ENCODE measurements at regions not wholly inside any gene's neighbourhood (a gene's known extent, or its start where the extent isn't known, plus 50 kb on each side); places are given as distances from the start of the nearest gene placed in this dataset.

DNA sequence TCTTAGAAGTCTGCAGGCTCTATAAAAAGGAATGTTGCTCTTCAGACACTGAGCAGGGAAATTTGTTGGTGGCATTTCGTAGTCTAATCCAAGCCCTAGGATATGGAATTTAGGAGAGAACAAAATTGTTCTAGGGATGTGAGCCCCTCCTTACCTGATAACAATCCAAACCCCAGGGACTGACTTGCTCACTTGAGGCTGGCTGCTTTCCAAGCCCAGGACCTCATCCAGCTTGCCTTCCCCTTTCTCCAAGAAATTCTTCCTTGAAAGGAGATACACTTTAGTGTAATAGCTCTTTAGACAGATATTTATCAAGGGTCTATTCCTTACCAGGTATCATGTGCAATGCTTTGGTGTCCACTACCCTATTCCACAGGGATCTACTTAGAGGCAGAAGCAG is 279.8 kb downstream of the C1D start:
- no peaks in the 10 kb centered on the region for H3K9me3 ChIP-seq (ENCODE audit: control insufficient read depth in 2 of 2, insufficient read depth in 1 of 2, low read depth in 1 of 2, low read length in 1 of 2)
- no peak overlapping the region for H3K27ac ChIP-seq (ENCODE audit: low read depth in 1 of 3, low read length in 2 of 3)
- no peaks in the 10 kb centered on the region for H3K36me3 ChIP-seq (ENCODE audit: control insufficient read depth in 3 of 3, insufficient read depth in 2 of 3, low read depth in 1 of 3, low read length in 3 of 3)
- no peaks in the 10 kb centered on the region for H3K4me1 ChIP-seq (ENCODE audit: control insufficient read depth in 3 of 3, insufficient read depth in 2 of 3, low read depth in 1 of 3, low read length in 2 of 3)
- whole genome bisulfite sequencing, 3 donors, result 62 to 78% (median 69%) methylated on average over 1 of the region's 1 CpG
- no peaks in the 10 kb centered on the region for H3K27me3 ChIP-seq (ENCODE audit: control insufficient read depth in 3 of 3, insufficient read depth in 3 of 3, low read length in 3 of 3)
- no peak for FAIRE-seq
- DNase-seq, result no peak
- no peak overlapping the region for H3K4me3 ChIP-seq (ENCODE audit: low read depth in 1 of 3, low read length in 3 of 3)

DNA sequence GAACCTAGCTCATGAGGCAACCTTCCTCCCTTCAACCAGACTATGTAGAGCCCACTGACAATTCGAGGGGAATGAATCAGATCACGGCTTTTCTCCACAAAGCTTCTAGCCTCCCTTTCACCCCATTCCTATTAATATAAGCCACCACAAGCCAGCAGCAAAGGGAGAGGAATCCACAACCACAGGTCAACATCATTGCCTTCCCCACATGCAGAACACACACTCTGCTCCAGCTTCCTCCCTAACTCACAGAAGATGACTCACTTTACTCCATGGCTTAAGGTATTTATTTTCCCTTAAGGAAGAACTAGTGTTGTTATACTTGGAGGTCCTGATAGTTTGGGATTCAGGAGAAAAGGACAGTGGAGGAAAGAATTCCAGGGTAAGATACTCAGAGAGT is 272.2 kb downstream of the C1D start:
- Histone ChIP-seq H3K9me3 (ENCODE audit: control insufficient read depth in 2 of 2, insufficient read depth in 1 of 2, low read depth in 1 of 2, low read length in 1 of 2) (no peaks in the 10 kb centered on the region), H3K27ac (ENCODE audit: low read depth in 1 of 3, low read length in 2 of 3) (no peak overlapping the region), H3K27me3 (ENCODE audit: control insufficient read depth in 3 of 3, insufficient read depth in 3 of 3, low read length in 3 of 3) (peaks cover 0 to 2% (median 0%) of the 10 kb centered on the region in 3 donors), H3K36me3 (ENCODE audit: control insufficient read depth in 3 of 3, insufficient read depth in 2 of 3, low read depth in 1 of 3, low read length in 3 of 3) (no peaks in the 10 kb centered on the region), H3K4me3 (ENCODE audit: low read depth in 1 of 3, low read length in 3 of 3) (no peak overlapping the region), H3K4me1 (ENCODE audit: control insufficient read depth in 3 of 3, insufficient read depth in 2 of 3, low read depth in 1 of 3, low read length in 2 of 3) (no peaks in the 10 kb centered on the region)
- no peak for FAIRE-seq
- 56 to 90% (median 82%) methylated on average over 2 of the region's 2 CpGs for WGBS, 3 donors
- DNase-seq, result no peak

DNA sequence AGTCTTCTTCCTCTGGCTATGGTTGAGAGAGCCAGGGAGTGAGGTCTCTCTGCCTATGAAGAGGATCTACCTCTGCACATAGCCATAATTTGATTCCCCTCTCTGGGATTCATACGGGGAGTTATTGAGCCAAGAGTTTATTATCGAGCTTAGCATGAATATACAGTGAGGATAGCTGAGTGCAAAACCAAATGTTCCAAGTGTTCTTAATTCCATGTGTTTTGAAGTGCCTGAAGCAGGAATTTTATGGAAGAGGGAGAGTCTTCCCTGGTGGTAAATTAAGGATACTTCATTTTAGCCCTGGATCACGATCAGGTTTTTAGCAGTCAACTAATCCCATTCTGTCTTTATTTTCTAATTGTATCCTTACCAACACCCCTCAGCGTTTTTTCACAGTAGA is 270.6 kb downstream of the C1D start:
- Histone ChIP-seq H3K27me3 (ENCODE audit: control insufficient read depth in 3 of 3, insufficient read depth in 3 of 3, low read length in 3 of 3) (peaks cover 0 to 2% (median 0%) of the 10 kb centered on the region in 3 donors), H3K4me3 (ENCODE audit: low read depth in 1 of 3, low read length in 3 of 3) (no peak overlapping the region), H3K36me3 (ENCODE audit: control insufficient read depth in 3 of 3, insufficient read depth in 2 of 3, low read depth in 1 of 3, low read length in 3 of 3) (no peaks in the 10 kb centered on the region), H3K9me3 (ENCODE audit: control insufficient read depth in 2 of 2, insufficient read depth in 1 of 2, low read depth in 1 of 2, low read length in 1 of 2) (no peaks in the 10 kb centered on the region), H3K27ac (ENCODE audit: low read depth in 1 of 3, low read length in 2 of 3) (no peak overlapping the region), H3K4me1 (ENCODE audit: control insufficient read depth in 3 of 3, insufficient read depth in 2 of 3, low read depth in 1 of 3, low read length in 2 of 3) (no peaks in the 10 kb centered on the region)
- WGBS, 3 donors, result 62 to 80% (median 72%) methylated on average over 4 of the region's 4 CpGs
- DNase-seq, result no peak
- FAIRE-seq, result no peak

DNA sequence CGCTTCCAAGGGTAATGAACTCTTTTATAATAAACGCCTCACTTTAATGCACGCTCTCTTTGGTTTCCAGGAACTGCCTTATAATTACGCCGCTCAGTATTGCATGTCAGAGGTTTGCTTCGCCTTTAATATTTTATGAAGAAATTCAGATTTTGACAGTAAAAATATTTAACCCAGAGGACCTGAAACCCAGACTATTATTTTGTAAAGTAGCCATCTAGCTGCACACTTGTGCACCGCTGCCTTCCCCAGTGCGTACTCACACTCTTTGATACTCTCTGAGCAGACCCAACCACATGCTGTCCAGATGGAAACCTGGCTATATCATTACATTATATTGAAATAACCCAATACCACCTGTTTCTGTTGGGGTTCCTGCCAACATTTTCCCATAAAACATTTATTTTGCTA is 270.1 kb downstream of the C1D start:
- 85 to 91% (median 89%) methylated on average over 8 of the region's 8 CpGs for WGBS, 3 donors
- Histone ChIP-seq H3K9me3 (ENCODE audit: control insufficient read depth in 2 of 2, insufficient read depth in 1 of 2, low read depth in 1 of 2, low read length in 1 of 2) (no peaks in the 10 kb centered on the region), H3K4me3 (ENCODE audit: low read depth in 1 of 3, low read length in 3 of 3) (no peak overlapping the region), H3K27me3 (ENCODE audit: control insufficient read depth in 3 of 3, insufficient read depth in 3 of 3, low read length in 3 of 3) (peaks cover 0 to 2% (median 0%) of the 10 kb centered on the region in 3 donors), H3K27ac (ENCODE audit: low read depth in 1 of 3, low read length in 2 of 3) (no peak overlapping the region), H3K36me3 (ENCODE audit: control insufficient read depth in 3 of 3, insufficient read depth in 2 of 3, low read depth in 1 of 3, low read length in 3 of 3) (no peaks in the 10 kb centered on the region), H3K4me1 (ENCODE audit: control insufficient read depth in 3 of 3, insufficient read depth in 2 of 3, low read depth in 1 of 3, low read length in 2 of 3) (no peaks in the 10 kb centered on the region)
- DNase-seq (no peak), FAIRE-seq (no peak)

DNA sequence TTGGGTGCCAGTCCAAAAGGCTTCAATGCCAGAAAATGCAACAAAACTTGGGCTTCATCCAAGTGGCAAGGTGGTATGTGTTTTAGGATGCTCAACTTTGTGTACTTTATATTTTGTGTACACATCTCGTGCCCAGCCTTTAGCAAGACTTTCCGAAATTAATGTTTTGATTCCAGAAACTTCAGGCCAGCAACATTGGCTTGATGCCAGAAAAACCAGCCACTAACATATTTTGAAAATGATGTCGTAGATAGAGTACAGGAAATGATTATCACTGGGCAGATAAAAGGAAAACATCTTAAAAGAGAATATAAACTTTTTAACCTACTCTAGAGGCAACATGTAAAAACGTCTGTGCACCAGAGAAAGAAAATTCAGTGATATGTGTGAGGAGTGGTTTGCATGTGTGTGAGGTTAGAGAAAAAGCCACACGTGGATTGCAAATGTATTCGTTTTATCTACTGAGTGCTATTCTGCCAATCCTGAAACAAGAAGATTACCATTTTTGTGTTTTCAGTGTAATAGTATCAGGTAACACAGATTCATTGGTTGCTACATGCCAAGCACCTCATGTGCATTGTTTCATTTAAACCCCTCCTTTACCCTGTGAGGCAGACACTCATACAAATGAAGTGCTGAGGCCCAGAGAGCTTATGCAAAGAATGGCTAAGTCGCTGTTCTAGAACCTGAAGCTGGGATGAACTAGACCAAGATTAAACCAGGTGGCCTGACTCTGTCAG is 264.8 kb downstream of the C1D start:
- 46 to 47% (median 46%) methylated on average over 7 of the region's 7 CpGs for WGBS, 3 donors
- Histone ChIP-seq H3K9me3 (ENCODE audit: control insufficient read depth in 2 of 2, insufficient read depth in 1 of 2, low read depth in 1 of 2, low read length in 1 of 2) (no peaks in the 10 kb centered on the region), H3K27me3 (ENCODE audit: control insufficient read depth in 3 of 3, insufficient read depth in 3 of 3, low read length in 3 of 3) (no peaks in the 10 kb centered on the region), H3K4me3 (ENCODE audit: low read depth in 1 of 3, low read length in 3 of 3) (no peak overlapping the region), H3K36me3 (ENCODE audit: control insufficient read depth in 3 of 3, insufficient read depth in 2 of 3, low read depth in 1 of 3, low read length in 3 of 3) (no peaks in the 10 kb centered on the region), H3K27ac (ENCODE audit: low read depth in 1 of 3, low read length in 2 of 3) (no peak overlapping the region), H3K4me1 (ENCODE audit: control insufficient read depth in 3 of 3, insufficient read depth in 2 of 3, low read depth in 1 of 3, low read length in 2 of 3) (no peaks in the 10 kb centered on the region)
- FAIRE-seq (no peak), DNase-seq (peak in 1 of 2 donors; percentile 6)

DNA sequence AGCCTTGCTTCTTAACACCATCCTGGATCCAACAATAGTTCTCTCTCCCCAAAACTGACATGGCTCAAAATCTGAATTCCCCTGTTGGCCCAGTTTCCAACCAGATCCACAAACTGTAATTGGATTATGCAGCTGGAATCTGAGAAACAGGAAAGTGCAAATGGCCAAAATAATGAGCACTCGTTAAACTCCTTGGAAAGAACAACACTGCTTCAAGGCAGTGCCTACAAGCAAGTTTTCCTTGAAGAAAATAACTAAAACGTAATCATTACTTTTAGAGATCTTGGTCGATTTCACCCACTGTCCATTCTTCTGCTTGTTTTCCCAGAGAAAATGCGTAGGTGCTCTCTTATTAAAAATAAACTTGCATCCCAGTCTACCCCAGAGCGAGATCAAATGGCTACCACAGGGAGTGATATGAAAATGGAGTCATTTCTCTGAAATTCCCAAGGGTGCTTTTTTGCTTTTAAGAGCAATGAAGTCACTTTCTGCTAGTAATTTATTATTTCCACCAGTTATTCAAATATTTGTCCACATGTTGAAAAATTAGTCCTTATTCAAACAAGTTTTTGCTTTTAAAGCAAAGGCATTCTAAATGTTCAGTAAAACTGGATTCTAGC is 264.2 kb downstream of the C1D start:
- Histone ChIP-seq H3K27ac (ENCODE audit: low read depth in 1 of 3, low read length in 2 of 3) (no peak overlapping the region), H3K36me3 (ENCODE audit: control insufficient read depth in 3 of 3, insufficient read depth in 2 of 3, low read depth in 1 of 3, low read length in 3 of 3) (no peaks in the 10 kb centered on the region), H3K9me3 (ENCODE audit: control insufficient read depth in 2 of 2, insufficient read depth in 1 of 2, low read depth in 1 of 2, low read length in 1 of 2) (no peaks in the 10 kb centered on the region), H3K27me3 (ENCODE audit: control insufficient read depth in 3 of 3, insufficient read depth in 3 of 3, low read length in 3 of 3) (no peaks in the 10 kb centered on the region), H3K4me3 (ENCODE audit: low read depth in 1 of 3, low read length in 3 of 3) (no peak overlapping the region), H3K4me1 (ENCODE audit: control insufficient read depth in 3 of 3, insufficient read depth in 2 of 3, low read depth in 1 of 3, low read length in 2 of 3) (no peaks in the 10 kb centered on the region)
- DNase-seq, result no peak
- no peak for FAIRE-seq
- WGBS, 3 donors, result 65 to 73% (median 68%) methylated on average over 5 of the region's 5 CpGs

DNA sequence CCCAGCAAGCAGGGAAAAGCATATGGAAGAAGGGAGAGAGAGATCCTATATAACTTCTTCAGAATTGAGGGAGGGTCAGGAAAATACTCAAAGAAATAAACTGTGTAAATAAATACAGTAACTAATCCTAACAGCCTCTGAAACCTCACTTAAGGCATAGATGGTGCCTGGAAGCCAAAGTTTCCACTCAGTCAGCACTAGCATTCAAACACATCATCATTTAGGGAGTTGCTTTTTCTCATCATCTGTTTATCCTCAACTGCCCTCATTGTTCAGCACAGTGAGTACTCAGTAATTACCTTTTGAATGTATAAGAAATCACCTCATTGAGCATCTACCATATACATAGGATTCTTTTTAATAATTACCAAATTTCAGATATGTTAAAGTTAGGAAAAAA is 262.9 kb downstream of the C1D start:
- Histone ChIP-seq H3K4me3 (ENCODE audit: low read depth in 1 of 3, low read length in 3 of 3) (no peak overlapping the region), H3K4me1 (ENCODE audit: control insufficient read depth in 3 of 3, insufficient read depth in 2 of 3, low read depth in 1 of 3, low read length in 2 of 3) (no peaks in the 10 kb centered on the region), H3K9me3 (ENCODE audit: control insufficient read depth in 2 of 2, insufficient read depth in 1 of 2, low read depth in 1 of 2, low read length in 1 of 2) (no peaks in the 10 kb centered on the region), H3K27me3 (ENCODE audit: control insufficient read depth in 3 of 3, insufficient read depth in 3 of 3, low read length in 3 of 3) (no peaks in the 10 kb centered on the region), H3K36me3 (ENCODE audit: control insufficient read depth in 3 of 3, insufficient read depth in 2 of 3, low read depth in 1 of 3, low read length in 3 of 3) (no peaks in the 10 kb centered on the region), H3K27ac (ENCODE audit: low read depth in 1 of 3, low read length in 2 of 3) (no peak overlapping the region)
- FAIRE-seq (no peak), DNase-seq (no peak)

DNA sequence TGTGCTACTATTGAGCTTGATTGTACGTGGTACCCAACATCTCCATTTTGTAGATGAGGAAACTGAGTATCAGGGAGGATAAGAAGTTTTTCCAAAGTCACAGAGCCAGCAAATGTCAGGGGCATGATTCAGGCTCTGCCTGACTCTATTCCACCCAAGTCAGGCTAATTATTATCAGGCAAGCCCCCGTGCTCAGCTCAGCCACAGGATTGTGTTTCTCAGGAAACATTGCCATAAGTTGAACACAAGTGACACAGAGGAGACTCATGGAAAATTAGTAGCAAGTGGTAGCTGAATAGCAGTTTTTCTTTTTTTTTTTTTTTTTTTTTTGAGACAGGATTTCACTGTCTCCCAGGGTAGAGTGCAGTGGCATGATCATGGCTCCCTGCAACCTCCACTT is 260.5 kb downstream of the C1D start:
- Histone ChIP-seq H3K4me3 (ENCODE audit: low read depth in 1 of 3, low read length in 3 of 3) (no peak overlapping the region), H3K4me1 (ENCODE audit: control insufficient read depth in 3 of 3, insufficient read depth in 2 of 3, low read depth in 1 of 3, low read length in 2 of 3) (no peaks in the 10 kb centered on the region), H3K27me3 (ENCODE audit: control insufficient read depth in 3 of 3, insufficient read depth in 3 of 3, low read length in 3 of 3) (no peaks in the 10 kb centered on the region), H3K36me3 (ENCODE audit: control insufficient read depth in 3 of 3, insufficient read depth in 2 of 3, low read depth in 1 of 3, low read length in 3 of 3) (no peaks in the 10 kb centered on the region), H3K9me3 (ENCODE audit: control insufficient read depth in 2 of 2, insufficient read depth in 1 of 2, low read depth in 1 of 2, low read length in 1 of 2) (no peaks in the 10 kb centered on the region), H3K27ac (ENCODE audit: low read depth in 1 of 3, low read length in 2 of 3) (no peak overlapping the region)
- DNase-seq (no peak), FAIRE-seq (no peak)
- WGBS, 3 donors, result 29 to 68% (median 35%) methylated on average over 2 of the region's 2 CpGs

DNA sequence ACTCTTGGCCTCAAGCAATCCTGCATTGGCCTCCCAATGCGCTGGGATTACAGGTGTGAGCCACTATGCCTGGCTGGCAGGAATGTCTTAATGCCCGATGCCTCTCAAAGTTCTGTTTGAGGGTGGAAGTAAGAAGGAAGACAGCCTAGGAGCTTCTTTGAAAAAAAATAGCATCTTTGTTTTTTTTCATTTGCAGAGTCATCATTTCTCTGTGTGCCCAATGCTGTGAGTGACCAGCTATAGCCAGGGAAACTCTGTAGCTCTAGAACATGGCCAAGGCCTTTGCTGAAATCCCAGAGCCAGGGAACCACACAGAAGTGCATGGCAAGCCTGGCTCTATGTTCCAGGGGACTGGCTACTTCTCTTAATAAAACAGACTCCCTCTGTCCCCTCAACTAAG is 260.0 kb downstream of the C1D start:
- FAIRE-seq, result no peak
- H3K4me1 ChIP-seq (ENCODE audit: control insufficient read depth in 3 of 3, insufficient read depth in 2 of 3, low read depth in 1 of 3, low read length in 2 of 3), result no peaks in the 10 kb centered on the region

More for the DNA sequence above, 260.0 kb downstream of the C1D start:
- no peak overlapping the region for H3K4me3 ChIP-seq (ENCODE audit: low read depth in 1 of 3, low read length in 3 of 3)
- no peak for DNase-seq
- no peak overlapping the region for H3K27ac ChIP-seq (ENCODE audit: low read depth in 1 of 3, low read length in 2 of 3)
- H3K36me3 ChIP-seq (ENCODE audit: control insufficient read depth in 3 of 3, insufficient read depth in 2 of 3, low read depth in 1 of 3, low read length in 3 of 3), result no peaks in the 10 kb centered on the region
- WGBS, 3 donors, result 65 to 97% (median 68%) methylated on average over 2 of the region's 2 CpGs
- H3K9me3 ChIP-seq (ENCODE audit: control insufficient read depth in 2 of 2, insufficient read depth in 1 of 2, low read depth in 1 of 2, low read length in 1 of 2), result peaks cover 0 to 3% of the 10 kb centered on the region in 2 donors
- H3K27me3 ChIP-seq (ENCODE audit: control insufficient read depth in 3 of 3, insufficient read depth in 3 of 3, low read length in 3 of 3), result no peaks in the 10 kb centered on the region

Data from small intestine (tissue), 7 donors.